ENCODE measurements at regions not wholly inside any gene's neighbourhood (a gene's known extent, or its start where the extent isn't known, plus 50 kb on each side); places are given as distances from the start of the nearest gene placed in this dataset.
A peak's percentile ranks its signal among the peaks of the same experiment; 100 is the strongest.

DNA sequence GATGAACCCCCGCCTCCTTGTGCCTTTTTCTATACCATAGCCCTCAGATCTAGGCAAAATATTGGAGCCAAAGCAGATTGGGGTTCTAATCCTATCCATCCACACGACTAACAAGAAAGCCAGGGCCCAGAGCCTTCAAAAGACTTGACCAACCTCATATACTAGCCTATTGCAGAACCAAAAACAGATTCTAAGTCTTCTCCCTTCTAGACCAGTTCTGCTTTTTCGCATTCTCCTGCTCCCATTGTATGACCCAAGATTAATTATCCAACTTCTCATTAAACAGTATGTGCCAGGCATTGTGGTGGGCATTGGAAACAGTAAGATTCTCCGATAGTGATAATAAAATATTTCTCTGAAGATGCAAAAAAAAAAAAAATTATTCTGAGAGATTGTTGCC, 113.7 kb upstream of the JARID2 start:
- ChIA-PET POLR2A (no interaction called here), CTCF (no interaction called here)
- no peak overlapping the region for H3K4me3 ChIP-seq (ENCODE audit: low read depth, low read length)
- no peaks in the 10 kb centered on the region for H3K9me3 ChIP-seq (ENCODE audit: control insufficient read depth, insufficient read depth, low read depth, low read length)
- H3K27ac ChIP-seq (ENCODE audit: extremely low read depth, low read depth, low read length): no peak overlapping the region
- no peaks in the 10 kb centered on the region for H3K36me3 ChIP-seq (ENCODE audit: control insufficient read depth in 2 of 2, insufficient read depth in 1 of 2, low read length in 2 of 2)
- H3K4me1 ChIP-seq (ENCODE audit: control insufficient read depth, insufficient read depth, low read length): 0 out of 2 replicates have a peak, but pooled peaks cover 2% of the 10 kb centered on the region
- TF ChIP-seq ZNF76 (tag by site-specific recombination; IDR thresholded peaks at IDR 0.05; ENCODE audit: borderline replicate concordance, low read depth) (no peak), ZNF169 (tag by site-specific recombination; IDR thresholded peaks at IDR 0.05) (no peak), SALL2 (tag by site-specific recombination; IDR thresholded peaks at IDR 0.05; ENCODE audit: borderline replicate concordance) (no peak), ZNF416 (tag by site-specific recombination; IDR thresholded peaks at IDR 0.05) (no peak), ZNF621 (tag by site-specific recombination; IDR thresholded peaks at IDR 0.05) (no peak), ZNF155 (tag by site-specific recombination; IDR thresholded peaks at IDR 0.05) (no peak), HOXD13 (CRISPR knock-in tag; IDR thresholded peaks at IDR 0.05; ENCODE audit: borderline replicate concordance) (no peak)
- TF ChIP-seq, protein P1, sequence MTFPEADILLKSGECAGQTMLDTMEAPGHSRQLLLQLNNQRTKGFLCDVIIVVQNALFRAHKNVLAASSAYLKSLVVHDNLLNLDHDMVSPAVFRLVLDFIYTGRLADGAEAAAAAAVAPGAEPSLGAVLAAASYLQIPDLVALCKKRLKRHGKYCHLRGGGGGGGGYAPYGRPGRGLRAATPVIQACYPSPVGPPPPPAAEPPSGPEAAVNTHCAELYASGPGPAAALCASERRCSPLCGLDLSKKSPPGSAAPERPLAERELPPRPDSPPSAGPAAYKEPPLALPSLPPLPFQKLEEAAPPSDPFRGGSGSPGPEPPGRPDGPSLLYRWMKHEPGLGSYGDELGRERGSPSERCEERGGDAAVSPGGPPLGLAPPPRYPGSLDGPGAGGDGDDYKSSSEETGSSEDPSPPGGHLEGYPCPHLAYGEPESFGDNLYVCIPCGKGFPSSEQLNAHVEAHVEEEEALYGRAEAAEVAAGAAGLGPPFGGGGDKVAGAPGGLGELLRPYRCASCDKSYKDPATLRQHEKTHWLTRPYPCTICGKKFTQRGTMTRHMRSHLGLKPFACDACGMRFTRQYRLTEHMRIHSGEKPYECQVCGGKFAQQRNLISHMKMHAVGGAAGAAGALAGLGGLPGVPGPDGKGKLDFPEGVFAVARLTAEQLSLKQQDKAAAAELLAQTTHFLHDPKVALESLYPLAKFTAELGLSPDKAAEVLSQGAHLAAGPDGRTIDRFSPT (tag by site-specific recombination; IDR thresholded peaks at IDR 0.05): no peak
- TF ChIP-seq, protein P2, sequence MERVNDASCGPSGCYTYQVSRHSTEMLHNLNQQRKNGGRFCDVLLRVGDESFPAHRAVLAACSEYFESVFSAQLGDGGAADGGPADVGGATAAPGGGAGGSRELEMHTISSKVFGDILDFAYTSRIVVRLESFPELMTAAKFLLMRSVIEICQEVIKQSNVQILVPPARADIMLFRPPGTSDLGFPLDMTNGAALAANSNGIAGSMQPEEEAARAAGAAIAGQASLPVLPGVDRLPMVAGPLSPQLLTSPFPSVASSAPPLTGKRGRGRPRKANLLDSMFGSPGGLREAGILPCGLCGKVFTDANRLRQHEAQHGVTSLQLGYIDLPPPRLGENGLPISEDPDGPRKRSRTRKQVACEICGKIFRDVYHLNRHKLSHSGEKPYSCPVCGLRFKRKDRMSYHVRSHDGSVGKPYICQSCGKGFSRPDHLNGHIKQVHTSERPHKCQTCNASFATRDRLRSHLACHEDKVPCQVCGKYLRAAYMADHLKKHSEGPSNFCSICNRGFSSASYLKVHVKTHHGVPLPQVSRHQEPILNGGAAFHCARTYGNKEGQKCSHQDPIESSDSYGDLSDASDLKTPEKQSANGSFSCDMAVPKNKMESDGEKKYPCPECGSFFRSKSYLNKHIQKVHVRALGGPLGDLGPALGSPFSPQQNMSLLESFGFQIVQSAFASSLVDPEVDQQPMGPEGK (tag by site-specific recombination; IDR thresholded peaks at IDR 0.05): no peak
- TF ChIP-seq, protein P3, sequence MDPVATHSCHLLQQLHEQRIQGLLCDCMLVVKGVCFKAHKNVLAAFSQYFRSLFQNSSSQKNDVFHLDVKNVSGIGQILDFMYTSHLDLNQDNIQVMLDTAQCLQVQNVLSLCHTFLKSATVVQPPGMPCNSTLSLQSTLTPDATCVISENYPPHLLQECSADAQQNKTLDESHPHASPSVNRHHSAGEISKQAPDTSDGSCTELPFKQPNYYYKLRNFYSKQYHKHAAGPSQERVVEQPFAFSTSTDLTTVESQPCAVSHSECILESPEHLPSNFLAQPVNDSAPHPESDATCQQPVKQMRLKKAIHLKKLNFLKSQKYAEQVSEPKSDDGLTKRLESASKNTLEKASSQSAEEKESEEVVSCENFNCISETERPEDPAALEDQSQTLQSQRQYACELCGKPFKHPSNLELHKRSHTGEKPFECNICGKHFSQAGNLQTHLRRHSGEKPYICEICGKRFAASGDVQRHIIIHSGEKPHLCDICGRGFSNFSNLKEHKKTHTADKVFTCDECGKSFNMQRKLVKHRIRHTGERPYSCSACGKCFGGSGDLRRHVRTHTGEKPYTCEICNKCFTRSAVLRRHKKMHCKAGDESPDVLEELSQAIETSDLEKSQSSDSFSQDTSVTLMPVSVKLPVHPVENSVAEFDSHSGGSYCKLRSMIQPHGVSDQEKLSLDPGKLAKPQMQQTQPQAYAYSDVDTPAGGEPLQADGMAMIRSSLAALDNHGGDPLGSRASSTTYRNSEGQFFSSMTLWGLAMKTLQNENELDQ (tag by site-specific recombination; IDR thresholded peaks at IDR 0.05; ENCODE audit: low read depth): no peak
- TF ChIP-seq, protein P4, sequence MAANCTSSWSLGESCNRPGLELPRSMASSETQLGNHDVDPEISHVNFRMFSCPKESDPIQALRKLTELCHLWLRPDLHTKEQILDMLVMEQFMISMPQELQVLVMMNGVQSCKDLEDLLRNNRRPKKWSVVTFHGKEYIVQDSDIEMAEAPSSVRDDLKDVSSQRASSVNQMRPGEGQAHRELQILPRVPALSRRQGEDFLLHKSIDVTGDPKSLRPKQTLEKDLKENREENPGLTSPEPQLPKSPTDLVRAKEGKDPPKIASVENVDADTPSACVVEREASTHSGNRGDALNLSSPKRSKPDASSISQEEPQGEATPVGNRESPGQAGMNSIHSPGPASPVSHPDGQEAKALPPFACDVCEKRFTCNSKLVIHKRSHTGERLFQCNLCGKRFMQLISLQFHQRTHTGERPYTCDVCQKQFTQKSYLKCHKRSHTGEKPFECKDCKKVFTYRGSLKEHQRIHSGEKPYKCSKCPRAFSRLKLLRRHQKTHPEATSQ (tag by site-specific recombination; IDR thresholded peaks at IDR 0.05): no peak

DNA sequence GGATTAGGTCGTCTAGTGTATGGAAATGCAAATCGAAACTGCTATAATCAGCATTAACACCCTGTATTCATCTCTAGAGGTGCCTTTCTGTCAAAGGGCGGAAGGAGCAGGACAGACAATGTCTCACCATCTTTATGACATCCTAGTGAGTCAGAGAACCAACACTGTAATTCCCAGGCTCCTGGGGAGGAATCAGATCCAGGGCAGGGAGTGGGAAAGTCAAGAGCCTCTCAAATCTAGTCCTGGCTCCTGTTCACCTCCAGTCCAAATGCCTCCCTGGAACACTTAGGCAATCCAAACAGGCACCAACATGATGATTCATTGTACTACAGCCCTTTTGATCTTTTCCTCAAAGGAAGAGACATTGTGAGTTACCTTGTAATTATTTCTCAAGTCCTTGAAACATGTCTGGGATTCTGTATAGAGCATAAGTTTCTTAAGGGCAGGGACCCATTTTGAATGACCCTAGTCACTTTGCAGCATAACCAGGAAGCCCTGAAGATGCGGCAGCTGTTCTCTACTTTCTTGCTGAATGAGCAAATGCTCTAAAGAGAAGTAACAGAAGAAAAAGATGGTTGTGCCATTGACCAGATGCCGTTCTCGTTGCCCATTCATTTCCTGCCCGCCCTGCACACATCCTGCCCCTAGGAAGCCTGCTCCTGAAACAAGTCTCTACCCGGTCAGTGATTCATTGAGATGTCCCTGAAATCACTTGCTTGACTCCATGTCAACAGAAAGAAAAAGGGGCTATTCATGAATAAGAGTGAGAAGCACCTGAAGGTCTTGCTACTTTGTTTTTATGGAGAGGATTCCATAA, 112.8 kb upstream of the JARID2 start:
- H3K4me1 ChIP-seq (ENCODE audit: control insufficient read depth, insufficient read depth, low read length): 0 out of 2 replicates have a peak, but pooled peaks cover 2% of the 10 kb centered on the region
- TF ChIP-seq, protein P5, sequence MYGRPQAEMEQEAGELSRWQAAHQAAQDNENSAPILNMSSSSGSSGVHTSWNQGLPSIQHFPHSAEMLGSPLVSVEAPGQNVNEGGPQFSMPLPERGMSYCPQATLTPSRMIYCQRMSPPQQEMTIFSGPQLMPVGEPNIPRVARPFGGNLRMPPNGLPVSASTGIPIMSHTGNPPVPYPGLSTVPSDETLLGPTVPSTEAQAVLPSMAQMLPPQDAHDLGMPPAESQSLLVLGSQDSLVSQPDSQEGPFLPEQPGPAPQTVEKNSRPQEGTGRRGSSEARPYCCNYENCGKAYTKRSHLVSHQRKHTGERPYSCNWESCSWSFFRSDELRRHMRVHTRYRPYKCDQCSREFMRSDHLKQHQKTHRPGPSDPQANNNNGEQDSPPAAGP (tag by site-specific recombination; IDR thresholded peaks at IDR 0.05): 0 out of 2 replicates have a peak, but pooled peaks have one; percentile 41
- no peak for TF ChIP-seq ZNF211 (tag by site-specific recombination; IDR thresholded peaks at IDR 0.05; ENCODE audit: low read depth)
- TF ChIP-seq ZNF335 (tag by site-specific recombination; conservative IDR thresholded peaks at IDR 0.05): 0 out of 2 replicates have a peak, but pooled peaks have one; percentile 24
- TF ChIP-seq PRDM1 (tag by site-specific recombination; IDR thresholded peaks at IDR 0.05): no peak
- TF ChIP-seq GLIS1 (tag by site-specific recombination; IDR thresholded peaks at IDR 0.05): peak; percentile 42; the same call in 1 of the 2 replicates
- peak; percentile 94 for TF ChIP-seq SP7 (tag by site-specific recombination; IDR thresholded peaks at IDR 0.05)
- TF ChIP-seq OSR2 (tag by site-specific recombination; IDR thresholded peaks at IDR 0.05): peak; percentile 41; the same call in 1 of the 2 replicates
- H3K36me3 ChIP-seq (ENCODE audit: control insufficient read depth in 2 of 2, insufficient read depth in 1 of 2, low read length in 2 of 2): no peaks in the 10 kb centered on the region
- CTCF ChIA-PET: no interaction called here
- H3K27ac ChIP-seq (ENCODE audit: extremely low read depth, low read depth, low read length): no peak overlapping the region
- no peaks in the 10 kb centered on the region for H3K9me3 ChIP-seq (ENCODE audit: control insufficient read depth, insufficient read depth, low read depth, low read length)
- POLR2A ChIA-PET: no interaction called here
- no peak overlapping the region for H3K4me3 ChIP-seq (ENCODE audit: low read depth, low read length)
